ENCODE measurements at regions not wholly inside any gene's neighbourhood (a gene's known extent, or its start where the extent isn't known, plus 50 kb on each side); places are given as distances from the start of the nearest gene placed in this dataset.

GRCh38 chr4:52273885-52274284 lies 222.8 kb downstream of the SPATA18 start:
- TF ChIP-seq, protein P1, sequence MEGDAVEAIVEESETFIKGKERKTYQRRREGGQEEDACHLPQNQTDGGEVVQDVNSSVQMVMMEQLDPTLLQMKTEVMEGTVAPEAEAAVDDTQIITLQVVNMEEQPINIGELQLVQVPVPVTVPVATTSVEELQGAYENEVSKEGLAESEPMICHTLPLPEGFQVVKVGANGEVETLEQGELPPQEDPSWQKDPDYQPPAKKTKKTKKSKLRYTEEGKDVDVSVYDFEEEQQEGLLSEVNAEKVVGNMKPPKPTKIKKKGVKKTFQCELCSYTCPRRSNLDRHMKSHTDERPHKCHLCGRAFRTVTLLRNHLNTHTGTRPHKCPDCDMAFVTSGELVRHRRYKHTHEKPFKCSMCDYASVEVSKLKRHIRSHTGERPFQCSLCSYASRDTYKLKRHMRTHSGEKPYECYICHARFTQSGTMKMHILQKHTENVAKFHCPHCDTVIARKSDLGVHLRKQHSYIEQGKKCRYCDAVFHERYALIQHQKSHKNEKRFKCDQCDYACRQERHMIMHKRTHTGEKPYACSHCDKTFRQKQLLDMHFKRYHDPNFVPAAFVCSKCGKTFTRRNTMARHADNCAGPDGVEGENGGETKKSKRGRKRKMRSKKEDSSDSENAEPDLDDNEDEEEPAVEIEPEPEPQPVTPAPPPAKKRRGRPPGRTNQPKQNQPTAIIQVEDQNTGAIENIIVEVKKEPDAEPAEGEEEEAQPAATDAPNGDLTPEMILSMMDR (IDR thresholded peaks at IDR 0.05): no peak
- TF ChIP-seq E2F6 (IDR thresholded peaks at IDR 0.05; ENCODE audit: borderline replicate concordance, low read depth): no peak
- no peak for TF ChIP-seq BHLHE40 (IDR thresholded peaks at IDR 0.05; ENCODE audit: low read depth, low read length)
- TF ChIP-seq RFX5 (IDR thresholded peaks at IDR 0.05): no peak
- no peak for TF ChIP-seq RAD21 (conservative IDR thresholded peaks at IDR 0.05 in 1 of 2, IDR thresholded peaks at IDR 0.05 in 1 of 2)
- no peak for TF ChIP-seq MAFK (IDR thresholded peaks at IDR 0.05; ENCODE audit: partially characterized antibody)
- no peak for TF ChIP-seq EP300 (IDR thresholded peaks at IDR 0.05)
- TF ChIP-seq TP53 (CRISPR knock-in tag; IDR thresholded peaks at IDR 0.05): no peak
- TF ChIP-seq, protein P2, sequence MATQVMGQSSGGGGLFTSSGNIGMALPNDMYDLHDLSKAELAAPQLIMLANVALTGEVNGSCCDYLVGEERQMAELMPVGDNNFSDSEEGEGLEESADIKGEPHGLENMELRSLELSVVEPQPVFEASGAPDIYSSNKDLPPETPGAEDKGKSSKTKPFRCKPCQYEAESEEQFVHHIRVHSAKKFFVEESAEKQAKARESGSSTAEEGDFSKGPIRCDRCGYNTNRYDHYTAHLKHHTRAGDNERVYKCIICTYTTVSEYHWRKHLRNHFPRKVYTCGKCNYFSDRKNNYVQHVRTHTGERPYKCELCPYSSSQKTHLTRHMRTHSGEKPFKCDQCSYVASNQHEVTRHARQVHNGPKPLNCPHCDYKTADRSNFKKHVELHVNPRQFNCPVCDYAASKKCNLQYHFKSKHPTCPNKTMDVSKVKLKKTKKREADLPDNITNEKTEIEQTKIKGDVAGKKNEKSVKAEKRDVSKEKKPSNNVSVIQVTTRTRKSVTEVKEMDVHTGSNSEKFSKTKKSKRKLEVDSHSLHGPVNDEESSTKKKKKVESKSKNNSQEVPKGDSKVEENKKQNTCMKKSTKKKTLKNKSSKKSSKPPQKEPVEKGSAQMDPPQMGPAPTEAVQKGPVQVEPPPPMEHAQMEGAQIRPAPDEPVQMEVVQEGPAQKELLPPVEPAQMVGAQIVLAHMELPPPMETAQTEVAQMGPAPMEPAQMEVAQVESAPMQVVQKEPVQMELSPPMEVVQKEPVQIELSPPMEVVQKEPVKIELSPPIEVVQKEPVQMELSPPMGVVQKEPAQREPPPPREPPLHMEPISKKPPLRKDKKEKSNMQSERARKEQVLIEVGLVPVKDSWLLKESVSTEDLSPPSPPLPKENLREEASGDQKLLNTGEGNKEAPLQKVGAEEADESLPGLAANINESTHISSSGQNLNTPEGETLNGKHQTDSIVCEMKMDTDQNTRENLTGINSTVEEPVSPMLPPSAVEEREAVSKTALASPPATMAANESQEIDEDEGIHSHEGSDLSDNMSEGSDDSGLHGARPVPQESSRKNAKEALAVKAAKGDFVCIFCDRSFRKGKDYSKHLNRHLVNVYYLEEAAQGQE (IDR thresholded peaks at IDR 0.05): no peak
- no peak for TF ChIP-seq MAX (IDR thresholded peaks at IDR 0.05)
